Progenitor cell of endocrine pancreas (in vitro differentiated cells): ENCODE measurements at regions not wholly inside any gene's neighbourhood (a gene's known extent, or its start where the extent isn't known, plus 50 kb on each side); places are given as distances from the start of the nearest gene placed in this dataset.

Experiments used
- DNase-seq: peaks from one replicate; pipeline ENCODE4 v3.0.0; 2021; ENCODE audit warnings: low spot score; ENCODE audit not compliant: unreplicated experiment
- H3K27ac Mint-ChIP-seq: 2 replicates; pipeline ENCODE4 v1.8.0; 2021; ENCODE audit warnings: mild to moderate bottlenecking, moderate library complexity, mixed read lengths
- H3K27me3 Mint-ChIP-seq: 2 replicates; pipeline ENCODE4 v1.8.0; 2021; ENCODE audit warnings: mixed read lengths
- H3K36me3 Mint-ChIP-seq: 2 replicates; pipeline ENCODE4 v1.8.0; 2022; ENCODE audit warnings: mixed read lengths; ENCODE audit not compliant: insufficient read depth
- H3K4me1 Mint-ChIP-seq: 2 replicates; pipeline ENCODE4 v1.8.0; 2021; ENCODE audit warnings: low read depth, mixed read lengths
- H3K4me3 Mint-ChIP-seq: 2 replicates; pipeline ENCODE4 v1.8.0; 2021; ENCODE audit warnings: low read depth, mild to moderate bottlenecking, moderate library complexity, mixed read lengths
- H3K9me3 Mint-ChIP-seq: 2 replicates; pipeline ENCODE4 v1.8.0; 2021; ENCODE audit warnings: low read depth, mixed read lengths
- CTCF ChIP-seq: fragments of 200-600 bp; sonication (generic); IDR thresholded peaks from one replicate; pipeline ENCODE4 v1.5.0; 2021; ENCODE audit warnings: antibody characterized with exemption, mild to moderate bottlenecking; ENCODE audit not compliant: unreplicated experiment

- no peaks in the 10 kb centered on the region for H3K36me3 Mint-ChIP-seq
- no peak overlapping the region for H3K27ac Mint-ChIP-seq
- no peak for DNase-seq
- no peak for TF ChIP-seq CTCF
- no peaks in the 10 kb centered on the region for H3K9me3 Mint-ChIP-seq
- H3K4me1 Mint-ChIP-seq: peaks cover 13% of the 10 kb centered on the region
- no peaks in the 10 kb centered on the region for H3K27me3 Mint-ChIP-seq
- H3K4me3 Mint-ChIP-seq: no peak overlapping the region
Measured at GRCh38 chr2:59746291-59746690, 807.2 kb downstream of the BCL11A start.

- H3K36me3 Mint-ChIP-seq: no peaks in the 10 kb centered on the region
- peaks cover 11% of the 10 kb centered on the region for H3K4me1 Mint-ChIP-seq
- no peak overlapping the region for H3K27ac Mint-ChIP-seq
- no peaks in the 10 kb centered on the region for H3K27me3 Mint-ChIP-seq
- no peaks in the 10 kb centered on the region for H3K9me3 Mint-ChIP-seq
- H3K4me3 Mint-ChIP-seq: no peak overlapping the region
- TF ChIP-seq CTCF: no peak
- DNase-seq: no peak
Measured at GRCh38 chr2:59745085-59745484, 808.4 kb downstream of the BCL11A start.

- H3K27ac Mint-ChIP-seq: no peak overlapping the region
- H3K9me3 Mint-ChIP-seq: no peaks in the 10 kb centered on the region
- H3K4me1 Mint-ChIP-seq: peaks cover 5% of the 10 kb centered on the region
- H3K27me3 Mint-ChIP-seq: no peaks in the 10 kb centered on the region
- H3K36me3 Mint-ChIP-seq: no peaks in the 10 kb centered on the region
- no peak for DNase-seq
- no peak overlapping the region for H3K4me3 Mint-ChIP-seq
- TF ChIP-seq CTCF: no peak
Measured at GRCh38 chr2:59744436-59744835, 809.0 kb downstream of the BCL11A start.

GRCh38 chr2:59741840-59742239 is 811.6 kb downstream of the BCL11A start:
- Mint-ChIP-seq H3K36me3 (no peaks in the 10 kb centered on the region), H3K4me3 (no peak overlapping the region), H3K9me3 (no peaks in the 10 kb centered on the region), H3K27me3 (no peaks in the 10 kb centered on the region), H3K4me1 (no peaks in the 10 kb centered on the region), H3K27ac (no peak overlapping the region)
- no peak for TF ChIP-seq CTCF
- no peak for DNase-seq

GRCh38 chr2:59739166-59739565 is 814.3 kb downstream of the BCL11A start:
- Mint-ChIP-seq H3K27me3 (no peaks in the 10 kb centered on the region), H3K27ac (no peak overlapping the region), H3K9me3 (no peaks in the 10 kb centered on the region), H3K36me3 (no peaks in the 10 kb centered on the region), H3K4me3 (no peak overlapping the region), H3K4me1 (no peaks in the 10 kb centered on the region)
- TF ChIP-seq CTCF: no peak
- DNase-seq: no peak
